ENCODE measurements at regions not wholly inside any gene's neighbourhood (a gene's known extent, or its start where the extent isn't known, plus 50 kb on each side); places are given as distances from the start of the nearest gene placed in this dataset.

DNA sequence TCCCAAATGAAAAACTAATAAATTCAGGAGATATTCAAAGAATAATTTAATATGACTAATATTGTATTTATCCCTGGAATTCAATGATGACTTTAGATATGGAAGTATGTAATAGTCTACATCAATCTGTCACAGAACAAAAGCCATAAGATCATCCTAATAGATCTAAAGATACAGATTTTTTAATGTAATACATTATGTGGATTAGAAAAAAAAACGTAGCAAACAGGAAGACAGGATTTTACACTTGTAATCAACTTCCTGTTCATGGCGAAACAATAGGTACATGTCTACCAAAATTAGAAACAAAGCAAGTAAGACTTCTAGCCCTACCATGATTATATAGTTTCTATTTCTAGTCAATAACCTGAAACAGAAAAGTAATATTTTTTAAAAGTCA, 192.2 kb downstream of the TTC32 start:
- TF ChIP-seq, protein P1, sequence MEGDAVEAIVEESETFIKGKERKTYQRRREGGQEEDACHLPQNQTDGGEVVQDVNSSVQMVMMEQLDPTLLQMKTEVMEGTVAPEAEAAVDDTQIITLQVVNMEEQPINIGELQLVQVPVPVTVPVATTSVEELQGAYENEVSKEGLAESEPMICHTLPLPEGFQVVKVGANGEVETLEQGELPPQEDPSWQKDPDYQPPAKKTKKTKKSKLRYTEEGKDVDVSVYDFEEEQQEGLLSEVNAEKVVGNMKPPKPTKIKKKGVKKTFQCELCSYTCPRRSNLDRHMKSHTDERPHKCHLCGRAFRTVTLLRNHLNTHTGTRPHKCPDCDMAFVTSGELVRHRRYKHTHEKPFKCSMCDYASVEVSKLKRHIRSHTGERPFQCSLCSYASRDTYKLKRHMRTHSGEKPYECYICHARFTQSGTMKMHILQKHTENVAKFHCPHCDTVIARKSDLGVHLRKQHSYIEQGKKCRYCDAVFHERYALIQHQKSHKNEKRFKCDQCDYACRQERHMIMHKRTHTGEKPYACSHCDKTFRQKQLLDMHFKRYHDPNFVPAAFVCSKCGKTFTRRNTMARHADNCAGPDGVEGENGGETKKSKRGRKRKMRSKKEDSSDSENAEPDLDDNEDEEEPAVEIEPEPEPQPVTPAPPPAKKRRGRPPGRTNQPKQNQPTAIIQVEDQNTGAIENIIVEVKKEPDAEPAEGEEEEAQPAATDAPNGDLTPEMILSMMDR (IDR thresholded peaks at IDR 0.05) = no peak
- TF ChIP-seq POLR2A (IDR thresholded peaks at IDR 0.05) = no peak

Data from adrenal gland (tissue), 5 donors.